WTC11 (cell line): ENCODE measurements at regions not wholly inside any gene's neighbourhood (a gene's known extent, or its start where the extent isn't known, plus 50 kb on each side); places are given as distances from the start of the nearest gene placed in this dataset.

Source experiments
- ATAC-seq: fragments of 200-7000 bp; cut with Tn5 transposase; 2 replicates; pipeline ENCODE4 v1.10.0; 2021; ENCODE audit warnings: mild to moderate bottlenecking, moderate library complexity
- CTCF ChIA-PET: fragments of 300-600 bp; sonication (Branson Sonifier 250); formaldehyde crosslinking; loops from one replicate; lab custom pipeline; 2021; ENCODE audit warnings: antibody characterized with exemption; lab: Charles Lee
- POLR2A ChIA-PET: fragments of 350-600 bp; sonication (Branson Sonifier 250); formaldehyde crosslinking; loops from one replicate; lab custom pipeline; 2021; ENCODE audit warnings: antibody characterized with exemption; lab: Charles Lee
- DNase-seq: peaks from one replicate; pipeline ENCODE4 v3.0.0; 2021; ENCODE audit warnings: low spot score
- H3K27ac Mint-ChIP-seq: 2 replicates; pipeline ENCODE4 v1.8.0; 2021; ENCODE audit warnings: mixed read lengths
- H3K27me3 Mint-ChIP-seq: 2 replicates; pipeline ENCODE4 v1.8.0; 2021; ENCODE audit warnings: low read depth, mild to moderate bottlenecking, moderate library complexity, mixed read lengths
- H3K36me3 Mint-ChIP-seq: 2 replicates; pipeline ENCODE4 v1.8.0; 2021; ENCODE audit warnings: mixed read lengths
- H3K4me1 Mint-ChIP-seq: 2 replicates; pipeline ENCODE4 v1.8.0; 2022; ENCODE audit warnings: mixed read lengths
- H3K4me3 Mint-ChIP-seq: 2 replicates; pipeline ENCODE4 v1.8.0; 2021; ENCODE audit warnings: mild to moderate bottlenecking, moderate library complexity, mixed read lengths
- H3K9me3 Mint-ChIP-seq: 2 replicates; pipeline ENCODE4 v1.8.0; 2021; ENCODE audit warnings: mixed read lengths
- ARID4B ChIP-seq: sonication (generic); formaldehyde crosslinking; IDR thresholded peaks from 2 replicates; pipeline ENCODE4 v1.8.0; 2023; ENCODE audit warnings: missing genetic modification reagents, mild to moderate bottlenecking, borderline replicate concordance
- ATF6 ChIP-seq: sonication (generic); formaldehyde crosslinking; IDR thresholded peaks from 2 replicates; pipeline ENCODE4 v1.8.1; 2023; ENCODE audit warnings: mild to moderate bottlenecking, missing genetic modification reagents
- CTCF ChIP-seq: fragments of 200-600 bp; IDR thresholded peaks from 2 replicates; pipeline ENCODE4 v1.8.0; 2022; ENCODE audit warnings: antibody characterized with exemption
- E2F1 ChIP-seq: sonication (generic); formaldehyde crosslinking; IDR thresholded peaks from 2 replicates; pipeline ENCODE4 v1.8.0; 2022; ENCODE audit warnings: mild to moderate bottlenecking, missing genetic modification reagents
- ESRRA ChIP-seq: sonication (generic); formaldehyde crosslinking; IDR thresholded peaks from 2 replicates; pipeline ENCODE4 v1.8.1; 2022; ENCODE audit warnings: mild to moderate bottlenecking, missing genetic modification reagents, borderline replicate concordance
- GTF2I ChIP-seq: fragments of 250-450 bp; sonication (Bioruptor Pico); conservative IDR thresholded peaks from 2 replicates; pipeline ENCODE4 v1.4.0; 2021; ENCODE audit warnings: mild to moderate bottlenecking
- MLX ChIP-seq: sonication (generic); formaldehyde crosslinking; IDR thresholded peaks from 2 replicates; pipeline ENCODE4 v1.8.1; 2023; ENCODE audit warnings: mild to moderate bottlenecking, missing genetic modification reagents, moderate library complexity
- MYBL2 ChIP-seq: sonication (generic); formaldehyde crosslinking; IDR thresholded peaks from 2 replicates; pipeline ENCODE4 v1.8.1; 2023; ENCODE audit warnings: mild to moderate bottlenecking, moderate library complexity, missing genetic modification reagents
- NFATC4 ChIP-seq: fragments of 250-450 bp; sonication (Bioruptor Pico); IDR thresholded peaks from 2 replicates; pipeline ENCODE4 v1.9.0; 2021; ENCODE audit warnings: mild to moderate bottlenecking
- PREB ChIP-seq: sonication (generic); formaldehyde crosslinking; IDR thresholded peaks from 2 replicates; pipeline ENCODE4 v1.8.1; 2022; ENCODE audit warnings: mild to moderate bottlenecking, missing genetic modification reagents, moderate library complexity, borderline replicate concordance
- RELA ChIP-seq: sonication (generic); formaldehyde crosslinking; IDR thresholded peaks from 2 replicates; pipeline ENCODE4 v1.8.1; 2022; ENCODE audit warnings: missing genetic modification reagents, mild to moderate bottlenecking, borderline replicate concordance
- TP53 ChIP-seq: sonication (generic); formaldehyde crosslinking; IDR thresholded peaks from 2 replicates; pipeline ENCODE4 v1.8.1; 2023; ENCODE audit warnings: mild to moderate bottlenecking, missing genetic modification reagents
- USF2 ChIP-seq: sonication (generic); formaldehyde crosslinking; IDR thresholded peaks from 2 replicates; pipeline ENCODE4 v1.8.1; 2023; ENCODE audit warnings: mild to moderate bottlenecking, missing genetic modification reagents, moderate library complexity
- ZNF138 ChIP-seq: sonication (generic); formaldehyde crosslinking; conservative IDR thresholded peaks from 2 replicates; pipeline ENCODE4 v1.8.1; 2022; ENCODE audit warnings: mild to moderate bottlenecking, moderate library complexity, missing genetic modification reagents
- ZNF232 ChIP-seq: sonication (generic); formaldehyde crosslinking; IDR thresholded peaks from 2 replicates; pipeline ENCODE4 v1.8.0; 2022; ENCODE audit warnings: mild to moderate bottlenecking, missing genetic modification reagents
- ZNF396 ChIP-seq: fragments of 250-450 bp; sonication (Bioruptor Pico); IDR thresholded peaks from 2 replicates; pipeline ENCODE4 v1.8.0; 2021; ENCODE audit warnings: mild to moderate bottlenecking, moderate library complexity, borderline replicate concordance

GRCh38 chr2:145021962-145022665, 502.2 kb upstream of the ZEB2 start (continued):
- TF ChIP-seq ATF6 (CRISPR knock-in tag) (no peak), ESRRA (CRISPR knock-in tag) (no peak), MYBL2 (CRISPR knock-in tag) (no peak), GTF2I (CRISPR knock-in tag) (no peak), TP53 (CRISPR knock-in tag) (no peak), USF2 (CRISPR knock-in tag) (no peak), E2F1 (CRISPR knock-in tag) (no peak), NFATC4 (CRISPR knock-in tag) (no peak), ARID4B (CRISPR knock-in tag) (no peak), CTCF (no peak), ZNF396 (CRISPR knock-in tag) (no peak)

- no peaks in the 10 kb centered on the region for H3K27me3 Mint-ChIP-seq
- H3K4me3 Mint-ChIP-seq = no peak overlapping the region
- no peak overlapping the region for H3K27ac Mint-ChIP-seq
- POLR2A ChIA-PET = no interaction called here
- no peak for DNase-seq
- CTCF ChIA-PET = no interaction called here
- H3K4me1 Mint-ChIP-seq = peaks cover 13% of the 10 kb centered on the region
- no peaks in the 10 kb centered on the region for H3K36me3 Mint-ChIP-seq
- no peaks in the 10 kb centered on the region for H3K9me3 Mint-ChIP-seq
- ATAC-seq = no peak
- TF ChIP-seq ZNF138 (CRISPR knock-in tag) = no peak
- no peak for TF ChIP-seq PREB (CRISPR knock-in tag)
- TF ChIP-seq ZNF232 = no peak
- no peak for TF ChIP-seq MLX (CRISPR knock-in tag)
- TF ChIP-seq ARID4B (CRISPR knock-in tag) = no peak
- TF ChIP-seq RELA (CRISPR knock-in tag) = no peak
Observed at GRCh38 chr2:145020694-145021093, 500.8 kb upstream of the ZEB2 start.
